ENCODE measurements at regions not wholly inside any gene's neighbourhood (a gene's known extent, or its start where the extent isn't known, plus 50 kb on each side); places are given as distances from the start of the nearest gene placed in this dataset.

- Mint-ChIP-seq H3K4me1 (no peaks in the 10 kb centered on the region), H3K9me3 (no peaks in the 10 kb centered on the region), H3K27me3 (no peaks in the 10 kb centered on the region), H3K27ac (no peak overlapping the region), H3K36me3 (ENCODE audit: low read depth) (no peaks in the 10 kb centered on the region), H3K4me3 (no peak overlapping the region)
- intact Hi-C loops (cut with micrococcal nuclease), result no loop called here
- no peak for ATAC-seq (ENCODE audit: low read depth)
- ChIA-PET POLR2A (no interaction called here), CTCF (no interaction called here)
- no peak for DNase-seq
- TF ChIP-seq, protein P1, sequence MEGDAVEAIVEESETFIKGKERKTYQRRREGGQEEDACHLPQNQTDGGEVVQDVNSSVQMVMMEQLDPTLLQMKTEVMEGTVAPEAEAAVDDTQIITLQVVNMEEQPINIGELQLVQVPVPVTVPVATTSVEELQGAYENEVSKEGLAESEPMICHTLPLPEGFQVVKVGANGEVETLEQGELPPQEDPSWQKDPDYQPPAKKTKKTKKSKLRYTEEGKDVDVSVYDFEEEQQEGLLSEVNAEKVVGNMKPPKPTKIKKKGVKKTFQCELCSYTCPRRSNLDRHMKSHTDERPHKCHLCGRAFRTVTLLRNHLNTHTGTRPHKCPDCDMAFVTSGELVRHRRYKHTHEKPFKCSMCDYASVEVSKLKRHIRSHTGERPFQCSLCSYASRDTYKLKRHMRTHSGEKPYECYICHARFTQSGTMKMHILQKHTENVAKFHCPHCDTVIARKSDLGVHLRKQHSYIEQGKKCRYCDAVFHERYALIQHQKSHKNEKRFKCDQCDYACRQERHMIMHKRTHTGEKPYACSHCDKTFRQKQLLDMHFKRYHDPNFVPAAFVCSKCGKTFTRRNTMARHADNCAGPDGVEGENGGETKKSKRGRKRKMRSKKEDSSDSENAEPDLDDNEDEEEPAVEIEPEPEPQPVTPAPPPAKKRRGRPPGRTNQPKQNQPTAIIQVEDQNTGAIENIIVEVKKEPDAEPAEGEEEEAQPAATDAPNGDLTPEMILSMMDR (IDR thresholded peaks at IDR 0.05), result no peak
Measured at GRCh38 chr11:134571301-134571700, 159.3 kb upstream of the B3GAT1 start.

GRCh38 chr11:134569195-134569594, 157.2 kb upstream of the B3GAT1 start:
- DNase-seq, result no peak
- ATAC-seq (ENCODE audit: low read depth), result no peak

GRCh38 chr11:134566311-134566710, 154.3 kb upstream of the B3GAT1 start:
- no peaks in the 10 kb centered on the region for H3K27me3 Mint-ChIP-seq
- H3K4me1 Mint-ChIP-seq, result no peaks in the 10 kb centered on the region
- H3K27ac Mint-ChIP-seq, result no peak overlapping the region
- ChIA-PET POLR2A (no interaction called here), CTCF (no interaction called here)
- no peak for ATAC-seq (ENCODE audit: low read depth)
- no peak overlapping the region for H3K4me3 Mint-ChIP-seq
- intact Hi-C loops (cut with micrococcal nuclease), result no loop called here
- H3K36me3 Mint-ChIP-seq (ENCODE audit: low read depth), result no peaks in the 10 kb centered on the region
- no peak for DNase-seq
- H3K9me3 Mint-ChIP-seq, result no peaks in the 10 kb centered on the region
- TF ChIP-seq, protein P1 (IDR thresholded peaks at IDR 0.05), result no peak

More at GRCh38 chr11:134569195-134569594, 157.2 kb upstream of the B3GAT1 start:
- intact Hi-C loops (cut with micrococcal nuclease), result no loop called here
- no peak overlapping the region for H3K4me3 Mint-ChIP-seq
- ChIA-PET POLR2A (no interaction called here), CTCF (no interaction called here)
- no peaks in the 10 kb centered on the region for H3K9me3 Mint-ChIP-seq
- no peaks in the 10 kb centered on the region for H3K36me3 Mint-ChIP-seq (ENCODE audit: low read depth)
- TF ChIP-seq, protein P1 (IDR thresholded peaks at IDR 0.05), result no peak
- no peak overlapping the region for H3K27ac Mint-ChIP-seq
- H3K4me1 Mint-ChIP-seq, result no peaks in the 10 kb centered on the region
- no peaks in the 10 kb centered on the region for H3K27me3 Mint-ChIP-seq

GRCh38 chr11:134565343-134565891, 153.4 kb upstream of the B3GAT1 start:
- ATAC-seq (ENCODE audit: low read depth), result no peak

GRCh38 chr11:134564472-134565200, 152.6 kb upstream of the B3GAT1 start:
- peaks cover 9% of the 10 kb centered on the region for H3K4me1 Mint-ChIP-seq
- no peaks in the 10 kb centered on the region for H3K27me3 Mint-ChIP-seq
- no peak overlapping the region for H3K4me3 Mint-ChIP-seq
- H3K9me3 Mint-ChIP-seq, result no peaks in the 10 kb centered on the region
- TF ChIP-seq, protein P1 (IDR thresholded peaks at IDR 0.05), result no peak
- no peaks in the 10 kb centered on the region for H3K36me3 Mint-ChIP-seq (ENCODE audit: low read depth)
- ATAC-seq (ENCODE audit: low read depth), result no peak
- intact Hi-C loops (cut with micrococcal nuclease), result no loop called here
- DNase-seq, result no peak
- CTCF ChIA-PET, result no interaction called here
- H3K27ac Mint-ChIP-seq, result no peak overlapping the region
- POLR2A ChIA-PET, result no interaction called here

More at GRCh38 chr11:134565343-134565891, 153.4 kb upstream of the B3GAT1 start:
- Mint-ChIP-seq H3K27ac (no peak overlapping the region), H3K9me3 (no peaks in the 10 kb centered on the region), H3K4me1 (peaks cover 1% of the 10 kb centered on the region), H3K27me3 (no peaks in the 10 kb centered on the region), H3K4me3 (no peak overlapping the region), H3K36me3 (ENCODE audit: low read depth) (no peaks in the 10 kb centered on the region)
- TF ChIP-seq, protein P1 (IDR thresholded peaks at IDR 0.05), result no peak
- ChIA-PET CTCF (no interaction called here), POLR2A (no interaction called here)
- intact Hi-C loops (cut with micrococcal nuclease), result no loop called here
- no peak for DNase-seq
